DMS114 treated with DMSO at 0.1 percent for 48 hours (cell line): ENCODE measurements at regions not wholly inside any gene's neighbourhood (a gene's known extent, or its start where the extent isn't known, plus 50 kb on each side); places are given as distances from the start of the nearest gene placed in this dataset.

Experiments used
- DNase-seq: peaks from one replicate; lab custom pipeline; 2025; ENCODE audit not compliant: unreplicated experiment; lab: John Stamatoyannopoulos, UW

DNA sequence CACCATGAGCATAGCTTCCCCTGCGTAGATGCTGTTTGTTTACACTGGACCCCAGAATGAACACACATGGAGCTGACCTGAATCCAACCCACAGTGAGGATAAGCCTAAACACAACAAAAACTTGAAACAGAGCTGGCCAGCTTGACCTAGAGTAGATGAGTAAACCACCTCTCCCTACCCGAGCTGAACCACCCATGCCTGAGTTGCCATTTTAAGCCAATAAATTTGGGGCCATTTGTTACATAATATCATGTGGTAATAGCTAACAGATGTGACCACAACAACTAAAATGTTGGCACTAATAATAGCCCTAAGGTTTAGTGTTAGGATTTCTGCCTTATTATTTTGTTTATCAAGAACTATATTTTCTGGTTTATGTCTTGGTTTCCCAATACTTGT is 103.2 kb upstream of the GRIK2 start:
- no peak for DNase-seq

DNA sequence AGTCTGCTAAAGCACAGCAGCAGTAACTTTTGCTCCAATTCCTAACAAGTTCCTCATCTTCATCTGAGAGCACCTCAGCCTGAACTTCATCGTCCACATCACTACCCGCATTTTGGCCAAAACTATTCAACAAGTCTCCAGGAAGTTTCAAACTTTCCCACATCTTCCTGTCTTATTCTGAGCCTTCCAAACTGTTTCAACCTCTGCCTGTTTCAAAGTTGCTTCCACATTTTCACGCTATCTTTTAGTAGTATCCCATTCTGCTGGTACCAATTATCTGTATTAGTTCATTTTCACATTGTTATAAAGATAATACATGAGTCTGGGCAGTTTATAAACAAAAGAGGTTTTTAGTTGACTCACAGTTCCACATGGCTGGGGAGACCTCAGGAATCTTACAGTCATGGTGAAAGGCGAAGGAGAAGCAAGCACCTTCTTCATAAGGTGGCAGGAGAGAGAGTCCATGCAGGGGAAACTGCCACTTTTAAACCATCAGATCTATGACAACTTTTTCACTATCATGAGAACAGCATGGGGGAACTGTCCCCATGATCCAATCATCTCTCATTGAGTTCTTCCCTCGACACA is 99.4 kb upstream of the GRIK2 start:
- no peak for DNase-seq

DNA sequence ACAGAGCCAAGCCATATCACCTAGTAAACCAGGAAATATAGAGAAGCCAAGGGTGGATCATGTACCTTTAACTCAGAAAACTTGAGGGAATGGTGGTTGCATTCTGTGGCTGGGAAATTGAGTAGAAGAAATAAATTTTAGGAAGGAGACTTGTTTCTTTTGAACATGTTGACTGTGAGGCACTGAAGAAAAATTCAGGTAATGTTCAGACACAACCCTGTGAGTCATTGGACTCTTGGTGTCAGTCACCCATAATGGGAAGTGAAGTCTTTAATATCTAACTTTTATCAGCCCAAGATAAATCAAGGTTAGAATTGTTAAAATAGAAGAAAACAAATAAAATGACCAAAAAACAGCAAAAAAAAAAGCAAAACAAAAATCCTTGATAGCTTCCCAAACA is 98.8 kb upstream of the GRIK2 start:
- DNase-seq: no peak

DNA sequence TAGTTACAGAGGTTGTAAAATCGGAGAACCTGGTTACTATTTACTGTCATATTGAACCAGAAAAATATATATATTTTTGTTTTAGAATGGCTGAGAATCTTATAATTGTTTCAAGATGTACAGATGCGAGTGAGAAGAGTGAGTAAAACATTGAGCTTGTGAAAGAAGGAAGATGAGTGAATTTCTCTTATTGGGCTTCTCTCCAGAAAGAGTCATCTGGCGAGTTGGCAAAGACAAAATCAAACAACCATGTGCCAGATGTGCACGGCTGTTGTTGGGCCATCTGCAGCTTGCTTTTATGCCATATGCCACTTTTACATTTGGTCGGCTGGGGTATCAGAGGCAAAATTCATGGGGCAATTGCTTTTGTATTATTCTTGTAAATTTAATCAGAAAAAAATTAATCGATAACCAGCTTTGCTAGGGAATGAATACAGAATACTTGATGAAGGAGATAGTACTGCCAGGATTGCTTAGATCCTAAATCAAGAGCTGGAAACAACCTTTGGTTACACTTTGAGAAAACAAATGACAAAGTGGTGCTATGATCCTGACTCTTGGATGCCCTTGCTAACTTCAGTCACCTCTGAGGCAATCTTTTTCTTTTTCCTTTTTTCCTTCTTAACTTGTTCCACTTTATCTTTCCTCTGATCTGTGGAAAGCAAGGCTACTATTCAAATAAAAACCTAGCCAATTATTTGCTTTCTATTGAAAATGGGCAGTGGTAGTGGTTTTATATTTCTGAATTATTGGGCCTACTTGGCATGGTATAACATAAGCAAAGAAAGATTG is 97.1 kb upstream of the GRIK2 start:
- DNase-seq: no peak

- no peak for DNase-seq
Observed at GRCh38 chr6:101302593-101302992, 90.9 kb upstream of the GRIK2 start.

DNA sequence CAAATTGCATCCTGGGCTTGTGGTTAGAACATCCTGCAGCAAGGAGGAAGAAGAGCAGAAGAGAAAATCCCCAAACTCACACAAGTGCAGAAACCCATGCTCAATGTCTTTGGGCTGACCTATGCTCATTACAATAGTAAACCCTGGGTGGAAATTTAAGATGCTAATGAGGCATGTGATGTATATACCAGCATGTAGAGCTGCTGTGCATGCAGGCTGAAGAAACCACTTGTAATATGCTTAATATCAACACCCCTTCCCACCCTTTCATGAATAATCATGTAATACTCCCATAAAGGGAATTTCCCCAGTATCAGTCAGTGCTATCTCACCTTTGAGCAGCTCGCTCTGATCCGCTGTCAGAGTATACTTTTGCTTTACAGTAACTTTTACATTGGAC is 90.0 kb upstream of the GRIK2 start:
- no peak for DNase-seq

- no peak for DNase-seq
Observed at GRCh38 chr6:101312652-101313051, 80.9 kb upstream of the GRIK2 start.

- DNase-seq: no peak
Observed at GRCh38 chr6:101322921-101323320, 70.6 kb upstream of the GRIK2 start.

DNA sequence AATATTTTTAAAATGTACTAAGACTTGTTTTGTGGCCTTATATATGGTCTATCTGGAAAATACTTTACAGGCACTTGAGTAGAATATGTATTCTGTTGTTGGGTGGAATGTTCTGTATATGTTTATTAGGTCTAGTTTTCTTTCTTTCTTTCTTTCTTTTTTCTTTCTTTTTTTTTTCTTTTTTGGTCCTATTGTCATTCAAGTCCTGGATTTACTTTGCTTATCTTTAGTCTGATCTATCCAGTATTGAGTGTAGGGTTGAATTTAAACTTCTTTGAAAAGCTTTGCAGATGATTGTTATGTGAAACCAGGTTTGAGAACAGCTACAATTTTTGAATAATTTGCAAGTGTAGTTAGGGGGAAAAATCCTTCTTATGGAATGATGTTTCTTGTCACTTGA is 67.1 kb upstream of the GRIK2 start:
- DNase-seq: no peak

DNA sequence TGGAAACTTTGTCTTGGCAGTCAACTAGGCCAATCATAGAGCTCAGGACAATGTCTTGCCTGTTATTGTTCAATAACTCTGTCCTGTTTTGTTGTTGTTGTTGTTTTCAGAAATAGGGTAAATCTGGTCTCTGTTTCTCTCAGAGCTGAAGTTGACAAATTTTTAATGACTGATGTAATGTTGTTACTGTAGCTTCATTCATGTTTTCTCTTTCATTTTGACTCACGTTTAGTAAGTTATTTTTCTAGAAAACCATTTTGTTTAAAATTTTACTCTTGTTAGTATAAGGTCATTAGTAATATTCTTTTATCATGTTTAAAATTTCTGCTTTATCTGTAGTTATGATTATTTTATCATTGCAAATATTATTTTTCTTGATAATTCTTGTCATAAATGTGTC is 51.6 kb upstream of the GRIK2 start:
- DNase-seq: no peak
